ENCODE measurements at regions not wholly inside any gene's neighbourhood (a gene's known extent, or its start where the extent isn't known, plus 50 kb on each side); places are given as distances from the start of the nearest gene placed in this dataset.

GRCh38 chr1:193346085-193346484 lies 159.7 kb upstream of the B3GALT2 start:
- Histone ChIP-seq H3K9me3 (ENCODE audit: low read length) (no peaks in the 10 kb centered on the region), H3K4me2 (ENCODE audit: low read depth, low read length, poor library complexity, severe bottlenecking) (no peak overlapping the region), H3K4me3 (ENCODE audit: low read length) (no peak overlapping the region), H4K20me1 (ENCODE audit: insufficient read depth, low read depth, low read length) (no peaks in the 10 kb centered on the region), H2AFZ (ENCODE audit: low read length) (no peak overlapping the region), H3K4me1 (ENCODE audit: low read length) (no peaks in the 10 kb centered on the region), H3K79me2 (ENCODE audit: low read length) (no peaks in the 10 kb centered on the region), H3K36me3 (ENCODE audit: insufficient read depth, low read length) (no peaks in the 10 kb centered on the region), H3K9me2 (replicated peaks; ENCODE audit: insufficient read depth, low read length) (no peaks in the 10 kb centered on the region), H3K27ac (ENCODE audit: low read length) (no peak overlapping the region), H3K9ac (ENCODE audit: low read length) (no peak overlapping the region), H3K27me3 (ENCODE audit: low read length) (no peaks in the 10 kb centered on the region)
- DNase-seq, result no peak

GRCh38 chr1:193342811-193343210 lies 156.4 kb upstream of the B3GALT2 start:
- no peak for DNase-seq
- H3K27ac ChIP-seq (ENCODE audit: low read length), result no peak overlapping the region
- H3K79me2 ChIP-seq (ENCODE audit: low read length), result no peaks in the 10 kb centered on the region
- no peaks in the 10 kb centered on the region for H3K36me3 ChIP-seq (ENCODE audit: insufficient read depth, low read length)
- no peak overlapping the region for H3K9ac ChIP-seq (ENCODE audit: low read length)
- H4K20me1 ChIP-seq (ENCODE audit: insufficient read depth, low read depth, low read length), result no peaks in the 10 kb centered on the region
- H3K4me3 ChIP-seq (ENCODE audit: low read length), result no peak overlapping the region
- no peaks in the 10 kb centered on the region for H3K9me2 ChIP-seq (replicated peaks; ENCODE audit: insufficient read depth, low read length)
- no peaks in the 10 kb centered on the region for H3K4me1 ChIP-seq (ENCODE audit: low read length)
- H3K27me3 ChIP-seq (ENCODE audit: low read length), result no peaks in the 10 kb centered on the region
- no peak overlapping the region for H2AFZ ChIP-seq (ENCODE audit: low read length)
- no peak overlapping the region for H3K4me2 ChIP-seq (ENCODE audit: low read depth, low read length, poor library complexity, severe bottlenecking)
- H3K9me3 ChIP-seq (ENCODE audit: low read length), result no peaks in the 10 kb centered on the region

GRCh38 chr1:193340331-193340730 lies 153.9 kb upstream of the B3GALT2 start:
- Histone ChIP-seq H3K9me2 (replicated peaks; ENCODE audit: insufficient read depth, low read length) (no peaks in the 10 kb centered on the region), H3K9me3 (ENCODE audit: low read length) (no peaks in the 10 kb centered on the region), H3K4me3 (ENCODE audit: low read length) (no peak overlapping the region), H3K79me2 (ENCODE audit: low read length) (no peaks in the 10 kb centered on the region), H3K4me1 (ENCODE audit: low read length) (no peaks in the 10 kb centered on the region), H2AFZ (ENCODE audit: low read length) (no peak overlapping the region), H3K9ac (ENCODE audit: low read length) (no peak overlapping the region), H3K36me3 (ENCODE audit: insufficient read depth, low read length) (no peaks in the 10 kb centered on the region), H4K20me1 (ENCODE audit: insufficient read depth, low read depth, low read length) (no peaks in the 10 kb centered on the region), H3K27me3 (ENCODE audit: low read length) (no peaks in the 10 kb centered on the region), H3K27ac (ENCODE audit: low read length) (no peak overlapping the region), H3K4me2 (ENCODE audit: low read depth, low read length, poor library complexity, severe bottlenecking) (no peak overlapping the region)
- no peak for DNase-seq

- Histone ChIP-seq H2AFZ (ENCODE audit: low read length) (no peak overlapping the region), H3K9ac (ENCODE audit: low read length) (no peak overlapping the region), H3K36me3 (ENCODE audit: insufficient read depth, low read length) (no peaks in the 10 kb centered on the region), H3K4me1 (ENCODE audit: low read length) (no peaks in the 10 kb centered on the region), H3K79me2 (ENCODE audit: low read length) (no peaks in the 10 kb centered on the region), H3K4me3 (ENCODE audit: low read length) (no peak overlapping the region), H3K4me2 (ENCODE audit: low read depth, low read length, poor library complexity, severe bottlenecking) (no peak overlapping the region), H3K9me3 (ENCODE audit: low read length) (no peaks in the 10 kb centered on the region), H3K27ac (ENCODE audit: low read length) (no peak overlapping the region), H3K9me2 (replicated peaks; ENCODE audit: insufficient read depth, low read length) (no peaks in the 10 kb centered on the region), H3K27me3 (ENCODE audit: low read length) (no peaks in the 10 kb centered on the region), H4K20me1 (ENCODE audit: insufficient read depth, low read depth, low read length) (no peaks in the 10 kb centered on the region)
- no peak for DNase-seq
Measured at GRCh38 chr1:193339401-193339800, 153.0 kb upstream of the B3GALT2 start.

GRCh38 chr1:193338194-193338593 lies 151.8 kb upstream of the B3GALT2 start:
- DNase-seq, result no peak
- Histone ChIP-seq H2AFZ (ENCODE audit: low read length) (no peak overlapping the region), H3K4me3 (ENCODE audit: low read length) (no peak overlapping the region), H3K4me1 (ENCODE audit: low read length) (no peaks in the 10 kb centered on the region), H3K27ac (ENCODE audit: low read length) (no peak overlapping the region), H3K9me2 (replicated peaks; ENCODE audit: insufficient read depth, low read length) (no peaks in the 10 kb centered on the region), H3K9me3 (ENCODE audit: low read length) (peaks cover 9% of the 10 kb centered on the region), H3K27me3 (ENCODE audit: low read length) (no peaks in the 10 kb centered on the region), H3K36me3 (ENCODE audit: insufficient read depth, low read length) (no peaks in the 10 kb centered on the region), H4K20me1 (ENCODE audit: insufficient read depth, low read depth, low read length) (no peaks in the 10 kb centered on the region), H3K4me2 (ENCODE audit: low read depth, low read length, poor library complexity, severe bottlenecking) (no peak overlapping the region), H3K79me2 (ENCODE audit: low read length) (no peaks in the 10 kb centered on the region), H3K9ac (ENCODE audit: low read length) (no peak overlapping the region)

GRCh38 chr1:193335806-193336428 lies 149.5 kb upstream of the B3GALT2 start:
- no peak overlapping the region for H2AFZ ChIP-seq (ENCODE audit: low read length)
- no peak overlapping the region for H3K27ac ChIP-seq (ENCODE audit: low read length)
- H3K4me2 ChIP-seq (ENCODE audit: low read depth, low read length, poor library complexity, severe bottlenecking), result no peak overlapping the region
- H3K9me2 ChIP-seq (replicated peaks; ENCODE audit: insufficient read depth, low read length), result no peaks in the 10 kb centered on the region
- H3K9me3 ChIP-seq (ENCODE audit: low read length), result peaks cover 14% of the 10 kb centered on the region
- H3K9ac ChIP-seq (ENCODE audit: low read length), result no peak overlapping the region
- no peaks in the 10 kb centered on the region for H4K20me1 ChIP-seq (ENCODE audit: insufficient read depth, low read depth, low read length)
- no peaks in the 10 kb centered on the region for H3K27me3 ChIP-seq (ENCODE audit: low read length)
- no peak for DNase-seq
- no peaks in the 10 kb centered on the region for H3K79me2 ChIP-seq (ENCODE audit: low read length)
- no peak overlapping the region for H3K4me3 ChIP-seq (ENCODE audit: low read length)
- no peaks in the 10 kb centered on the region for H3K36me3 ChIP-seq (ENCODE audit: insufficient read depth, low read length)
- H3K4me1 ChIP-seq (ENCODE audit: low read length), result no peaks in the 10 kb centered on the region

GRCh38 chr1:193333166-193333565 lies 146.8 kb upstream of the B3GALT2 start:
- peaks cover 14% of the 10 kb centered on the region for H3K9me3 ChIP-seq (ENCODE audit: low read length)
- H3K9me2 ChIP-seq (replicated peaks; ENCODE audit: insufficient read depth, low read length), result no peaks in the 10 kb centered on the region
- no peaks in the 10 kb centered on the region for H4K20me1 ChIP-seq (ENCODE audit: insufficient read depth, low read depth, low read length)
- no peaks in the 10 kb centered on the region for H3K36me3 ChIP-seq (ENCODE audit: insufficient read depth, low read length)
- no peaks in the 10 kb centered on the region for H3K27me3 ChIP-seq (ENCODE audit: low read length)
- no peak overlapping the region for H3K27ac ChIP-seq (ENCODE audit: low read length)
- no peak overlapping the region for H2AFZ ChIP-seq (ENCODE audit: low read length)
- no peaks in the 10 kb centered on the region for H3K79me2 ChIP-seq (ENCODE audit: low read length)
- no peak for DNase-seq
- H3K4me1 ChIP-seq (ENCODE audit: low read length), result no peaks in the 10 kb centered on the region
- H3K9ac ChIP-seq (ENCODE audit: low read length), result no peak overlapping the region
- H3K4me3 ChIP-seq (ENCODE audit: low read length), result no peak overlapping the region
- no peak overlapping the region for H3K4me2 ChIP-seq (ENCODE audit: low read depth, low read length, poor library complexity, severe bottlenecking)

- Histone ChIP-seq H3K4me3 (ENCODE audit: low read length) (no peak overlapping the region), H3K9me3 (ENCODE audit: low read length) (no peaks in the 10 kb centered on the region), H3K9me2 (replicated peaks; ENCODE audit: insufficient read depth, low read length) (no peaks in the 10 kb centered on the region; the same call in 1 of the 2 replicates), H3K4me2 (ENCODE audit: low read depth, low read length, poor library complexity, severe bottlenecking) (no peak overlapping the region), H3K9ac (ENCODE audit: low read length) (no peak overlapping the region), H3K79me2 (ENCODE audit: low read length) (no peaks in the 10 kb centered on the region), H3K36me3 (ENCODE audit: insufficient read depth, low read length) (no peaks in the 10 kb centered on the region), H3K4me1 (ENCODE audit: low read length) (no peaks in the 10 kb centered on the region), H4K20me1 (ENCODE audit: insufficient read depth, low read depth, low read length) (no peaks in the 10 kb centered on the region), H3K27ac (ENCODE audit: low read length) (no peak overlapping the region), H3K27me3 (ENCODE audit: low read length) (no peaks in the 10 kb centered on the region), H2AFZ (ENCODE audit: low read length) (no peak overlapping the region)
- no peak for DNase-seq
Measured at GRCh38 chr1:193326296-193326695, 139.9 kb upstream of the B3GALT2 start.

All from Karpas-422 (cell line).